ENCODE measurements at regions not wholly inside any gene's neighbourhood (a gene's known extent, or its start where the extent isn't known, plus 50 kb on each side); places are given as distances from the start of the nearest gene placed in this dataset.

DNA sequence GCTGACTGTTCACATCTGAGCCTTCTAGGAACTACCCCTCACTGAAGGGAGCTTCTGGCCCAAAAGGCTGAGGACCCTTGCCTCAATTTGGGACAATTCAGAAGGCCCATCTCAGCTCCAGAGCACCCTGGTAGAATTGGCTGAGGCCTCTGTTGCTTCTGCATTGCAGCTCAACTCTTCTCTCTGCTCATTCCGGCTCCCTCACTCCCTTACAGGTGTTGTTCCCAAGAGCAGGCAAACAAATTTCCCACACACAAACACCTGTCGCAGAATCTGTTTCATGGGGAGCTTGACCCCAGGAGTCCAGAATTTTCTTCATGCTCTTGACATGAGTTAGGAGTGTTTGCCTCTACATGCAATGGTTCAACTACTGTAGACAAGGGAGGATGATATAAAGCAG lies 78.7 kb downstream of the CRYGS start:
- no peak for TF ChIP-seq EZH2 (IDR thresholded peaks at IDR 0.05; ENCODE audit: low read length, missing control alignments)
- TF ChIP-seq, protein P1, sequence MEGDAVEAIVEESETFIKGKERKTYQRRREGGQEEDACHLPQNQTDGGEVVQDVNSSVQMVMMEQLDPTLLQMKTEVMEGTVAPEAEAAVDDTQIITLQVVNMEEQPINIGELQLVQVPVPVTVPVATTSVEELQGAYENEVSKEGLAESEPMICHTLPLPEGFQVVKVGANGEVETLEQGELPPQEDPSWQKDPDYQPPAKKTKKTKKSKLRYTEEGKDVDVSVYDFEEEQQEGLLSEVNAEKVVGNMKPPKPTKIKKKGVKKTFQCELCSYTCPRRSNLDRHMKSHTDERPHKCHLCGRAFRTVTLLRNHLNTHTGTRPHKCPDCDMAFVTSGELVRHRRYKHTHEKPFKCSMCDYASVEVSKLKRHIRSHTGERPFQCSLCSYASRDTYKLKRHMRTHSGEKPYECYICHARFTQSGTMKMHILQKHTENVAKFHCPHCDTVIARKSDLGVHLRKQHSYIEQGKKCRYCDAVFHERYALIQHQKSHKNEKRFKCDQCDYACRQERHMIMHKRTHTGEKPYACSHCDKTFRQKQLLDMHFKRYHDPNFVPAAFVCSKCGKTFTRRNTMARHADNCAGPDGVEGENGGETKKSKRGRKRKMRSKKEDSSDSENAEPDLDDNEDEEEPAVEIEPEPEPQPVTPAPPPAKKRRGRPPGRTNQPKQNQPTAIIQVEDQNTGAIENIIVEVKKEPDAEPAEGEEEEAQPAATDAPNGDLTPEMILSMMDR (conservative IDR thresholded peaks at IDR 0.05 in 1 of 2, IDR thresholded peaks at IDR 0.05 in 1 of 2; ENCODE audit: low read depth in 1 of 2, low read length in 2 of 2) = no peak
